T-helper 2 cell (primary cell): ENCODE measurements at regions not wholly inside any gene's neighbourhood (a gene's known extent, or its start where the extent isn't known, plus 50 kb on each side); places are given as distances from the start of the nearest gene placed in this dataset.
A peak's percentile ranks its signal among the peaks of the same experiment; 100 is the strongest.

Source experiments
- DNase-seq, 5 experiments: peaks; one replicate each; pipeline versions ENCODE4 v3.0.0 to v3.0.0-alpha.2; 2012 to 2022

- no peak for DNase-seq
Measured at GRCh38 chr2:9756692-9757250, 86.5 kb upstream of the TAF1B start.

- DNase-seq = no peak
Measured at GRCh38 chr2:9757501-9758264, 85.6 kb upstream of the TAF1B start.

DNA sequence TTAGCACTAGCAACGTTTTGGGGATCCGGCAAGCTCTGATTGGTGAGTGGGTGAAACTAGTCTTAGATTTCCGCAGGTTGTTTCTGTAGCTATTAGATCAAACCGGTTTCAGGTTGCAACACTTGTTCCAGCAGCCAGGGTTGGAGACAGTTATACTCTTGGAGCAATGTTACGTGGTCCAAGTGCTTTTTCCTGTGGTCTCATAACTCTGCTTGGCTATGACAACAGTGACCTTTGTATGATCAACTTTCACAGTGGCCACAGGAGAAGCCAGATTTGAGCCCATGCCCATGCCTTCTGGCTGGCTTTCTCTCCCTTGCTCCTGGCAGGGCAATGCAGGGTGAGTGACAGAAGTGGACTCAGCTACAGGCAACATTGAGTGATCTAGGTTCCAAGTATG lies 84.5 kb upstream of the TAF1B start:
- no peak for DNase-seq

GRCh38 chr2:9760069-9760901 lies 83.0 kb upstream of the TAF1B start:
- no peak for DNase-seq

GRCh38 chr2:9760902-9761228 lies 82.4 kb upstream of the TAF1B start:
- DNase-seq = peak in 1 of 5 experiments; percentile 19

GRCh38 chr2:9761577-9761976 lies 81.7 kb upstream of the TAF1B start:
- no peak for DNase-seq

GRCh38 chr2:9762164-9762563 lies 81.1 kb upstream of the TAF1B start:
- DNase-seq = no peak

GRCh38 chr2:9762941-9763340 lies 80.3 kb upstream of the TAF1B start:
- no peak for DNase-seq

GRCh38 chr2:9763356-9764152 lies 79.7 kb upstream of the TAF1B start:
- DNase-seq = peak in 1 of 5 experiments; percentile 63

GRCh38 chr2:9764153-9764778 lies 79.0 kb upstream of the TAF1B start:
- DNase-seq = peak in 1 of 5 experiments; percentile 43

- DNase-seq = no peak
Measured at GRCh38 chr2:9765611-9766531, 77.4 kb upstream of the TAF1B start.

- DNase-seq = no peak
Measured at GRCh38 chr2:9767656-9768281, 75.5 kb upstream of the TAF1B start.

- DNase-seq = no peak
Measured at GRCh38 chr2:9768388-9768787, 74.9 kb upstream of the TAF1B start.

DNA sequence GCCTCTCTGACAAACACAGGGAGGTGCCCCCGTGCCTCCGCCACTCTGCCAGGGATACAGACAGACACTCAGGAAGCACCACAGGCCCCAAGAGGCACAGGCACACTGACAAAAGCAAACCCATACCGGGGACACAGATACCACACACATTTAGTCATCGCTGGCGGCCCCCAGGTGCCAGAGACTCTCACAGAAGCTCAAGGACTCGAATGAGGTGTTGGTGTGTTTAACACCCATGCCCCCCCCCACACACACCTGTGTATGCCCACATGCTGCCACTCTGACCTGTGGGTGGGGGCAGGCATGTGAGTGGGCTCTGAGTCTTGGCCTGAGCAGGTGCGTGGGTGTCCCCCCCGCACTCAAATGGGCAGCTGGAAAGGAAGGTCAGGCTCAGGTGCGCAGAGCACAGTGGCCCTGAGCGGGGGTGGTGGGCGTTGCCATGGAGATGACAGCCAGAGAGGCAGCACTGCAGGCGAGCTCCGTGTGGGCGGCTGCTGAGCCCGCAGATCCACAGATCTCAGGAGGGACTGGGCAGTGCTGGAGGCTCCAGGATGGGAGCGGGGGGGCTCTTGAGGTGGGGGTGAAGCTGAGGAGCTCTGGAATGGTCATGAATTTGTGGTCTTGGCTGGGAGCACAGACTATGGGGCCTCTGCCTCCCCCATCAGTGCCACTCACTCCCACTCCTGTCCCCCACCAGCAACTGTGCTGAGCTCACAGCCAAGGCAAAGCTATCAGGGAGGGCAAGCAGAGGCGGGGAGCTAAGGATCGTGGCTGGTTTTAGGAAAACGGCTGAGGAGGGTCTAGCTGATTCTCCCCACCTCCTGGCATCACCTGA lies 73.9 kb upstream of the TAF1B start:
- peak in 2 of 5 experiments; percentile 25 to 39 for DNase-seq

GRCh38 chr2:9770006-9770307 lies 73.3 kb upstream of the TAF1B start:
- no peak for DNase-seq

GRCh38 chr2:9770308-9771100 lies 72.8 kb upstream of the TAF1B start:
- peak in 4 of 5 experiments; percentile 33 to 78 (median 38) for DNase-seq

DNA sequence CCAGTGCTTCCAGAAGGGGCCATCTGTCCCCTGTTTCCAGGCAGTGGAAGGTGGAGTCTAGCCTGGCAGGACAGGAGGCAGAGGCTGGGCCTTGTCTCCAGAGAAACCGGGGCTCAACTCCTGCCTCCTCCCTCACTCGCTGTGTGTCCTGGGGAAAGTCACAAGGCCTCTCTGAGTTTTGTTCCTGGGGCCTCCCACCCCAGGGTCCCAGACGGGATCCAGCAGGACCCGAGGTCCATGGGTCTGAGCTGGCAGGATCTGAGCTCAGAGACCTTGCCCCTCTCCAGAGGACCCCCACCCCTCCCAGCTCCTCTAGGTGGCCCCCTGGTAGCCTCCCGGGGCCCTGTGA lies 72.2 kb upstream of the TAF1B start:
- no peak for DNase-seq

- DNase-seq = no peak
Measured at GRCh38 chr2:9771481-9772017, 71.7 kb upstream of the TAF1B start.
